OCI-LY7 (cell line): ENCODE measurements at regions not wholly inside any gene's neighbourhood (a gene's known extent, or its start where the extent isn't known, plus 50 kb on each side); places are given as distances from the start of the nearest gene placed in this dataset.

Experiments
- EZH2phosphoT487 ChIP-seq: fragments of 200-600 bp; sonication (generic); IDR thresholded peaks from 2 replicates; pipeline ENCODE4 v1.6.1; 2018; ENCODE audit warnings: low read depth, borderline replicate concordance, mild to moderate bottlenecking, mixed run types, antibody characterized with exemption, low read length, moderate library complexity, mixed read lengths
- TF ChIP-seq, protein P1 (sequence below): fragments of 200-600 bp; sonication (generic); conservative IDR thresholded peaks from 2 replicates; pipeline ENCODE4 v1.5.1; 2014; ENCODE audit warnings: mild to moderate bottlenecking, antibody characterized with exemption, low read length, moderate library complexity, mixed read lengths

DNA sequence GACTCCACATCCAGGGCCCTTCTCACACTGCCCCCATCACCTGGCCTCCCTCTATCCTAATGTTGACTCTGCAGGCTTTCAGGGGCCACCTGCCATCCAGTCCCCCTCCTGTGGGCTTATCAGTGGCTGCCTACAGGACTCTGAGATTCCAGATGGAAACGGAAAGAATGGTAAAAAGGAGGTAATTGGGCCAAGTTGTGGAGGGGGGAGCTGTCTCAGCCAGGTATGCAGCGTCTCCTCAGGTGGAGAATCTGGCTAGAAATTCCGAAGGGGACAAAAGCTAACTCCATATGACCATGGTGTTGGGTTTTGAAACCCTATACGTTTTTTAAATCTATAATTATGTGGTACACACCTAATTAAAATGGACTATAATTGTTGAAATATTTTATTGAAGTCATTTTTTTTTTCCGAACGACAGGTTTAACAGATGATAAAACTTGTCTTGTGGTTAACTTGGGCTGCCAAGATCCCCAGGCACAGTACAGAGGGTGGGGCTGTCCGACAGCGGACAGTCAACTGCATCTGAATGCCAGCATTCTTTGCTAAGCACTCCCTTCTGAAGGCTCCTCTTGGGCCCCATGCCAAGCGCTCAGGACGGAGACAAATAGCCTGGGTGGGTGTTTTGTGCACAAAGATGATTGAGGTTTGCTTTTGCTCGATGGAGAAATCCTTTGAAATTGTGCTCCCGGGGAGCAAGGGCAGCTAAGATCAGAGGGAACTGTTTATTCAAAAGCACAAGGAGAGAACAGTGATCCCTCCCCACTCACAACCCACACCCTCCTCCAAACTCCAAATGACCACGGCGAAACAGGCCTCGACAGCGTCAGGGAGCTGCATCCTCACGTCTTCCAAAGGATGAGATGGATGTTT is 365.6 kb downstream of the BCL11B start:
- TF ChIP-seq, protein P1, sequence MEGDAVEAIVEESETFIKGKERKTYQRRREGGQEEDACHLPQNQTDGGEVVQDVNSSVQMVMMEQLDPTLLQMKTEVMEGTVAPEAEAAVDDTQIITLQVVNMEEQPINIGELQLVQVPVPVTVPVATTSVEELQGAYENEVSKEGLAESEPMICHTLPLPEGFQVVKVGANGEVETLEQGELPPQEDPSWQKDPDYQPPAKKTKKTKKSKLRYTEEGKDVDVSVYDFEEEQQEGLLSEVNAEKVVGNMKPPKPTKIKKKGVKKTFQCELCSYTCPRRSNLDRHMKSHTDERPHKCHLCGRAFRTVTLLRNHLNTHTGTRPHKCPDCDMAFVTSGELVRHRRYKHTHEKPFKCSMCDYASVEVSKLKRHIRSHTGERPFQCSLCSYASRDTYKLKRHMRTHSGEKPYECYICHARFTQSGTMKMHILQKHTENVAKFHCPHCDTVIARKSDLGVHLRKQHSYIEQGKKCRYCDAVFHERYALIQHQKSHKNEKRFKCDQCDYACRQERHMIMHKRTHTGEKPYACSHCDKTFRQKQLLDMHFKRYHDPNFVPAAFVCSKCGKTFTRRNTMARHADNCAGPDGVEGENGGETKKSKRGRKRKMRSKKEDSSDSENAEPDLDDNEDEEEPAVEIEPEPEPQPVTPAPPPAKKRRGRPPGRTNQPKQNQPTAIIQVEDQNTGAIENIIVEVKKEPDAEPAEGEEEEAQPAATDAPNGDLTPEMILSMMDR = no peak
- no peak for TF ChIP-seq EZH2phosphoT487
